H1 (cell line): ENCODE measurements at regions not wholly inside any gene's neighbourhood (a gene's known extent, or its start where the extent isn't known, plus 50 kb on each side); places are given as distances from the start of the nearest gene placed in this dataset.

Experiments used
- BRCA1 ChIP-seq: IDR thresholded peaks from 2 replicates; pipeline ENCODE4 v1.6.1; 2012; ENCODE audit warnings: low read depth, low read length, improper control_type of control experiment
- EZH2 ChIP-seq: fragments of 200-600 bp; sonication (generic); IDR thresholded peaks from 2 replicates; pipeline ENCODE4 v1.7.1; 2012; ENCODE audit warnings: low read depth, mild to moderate bottlenecking, moderate library complexity, low read length, inconsistent platforms; ENCODE audit not compliant: severe bottlenecking
- GABPA ChIP-seq: IDR thresholded peaks from 2 replicates; pipeline ENCODE4 v1.6.1; 2011; ENCODE audit warnings: mild to moderate bottlenecking, low read length, moderate library complexity, borderline replicate concordance; ENCODE audit not compliant: insufficient read depth
- SIX5 ChIP-seq: IDR thresholded peaks from 2 replicates; pipeline ENCODE4 v1.6.1; 2011; ENCODE audit warnings: mild to moderate bottlenecking, low read depth, low read length

DNA sequence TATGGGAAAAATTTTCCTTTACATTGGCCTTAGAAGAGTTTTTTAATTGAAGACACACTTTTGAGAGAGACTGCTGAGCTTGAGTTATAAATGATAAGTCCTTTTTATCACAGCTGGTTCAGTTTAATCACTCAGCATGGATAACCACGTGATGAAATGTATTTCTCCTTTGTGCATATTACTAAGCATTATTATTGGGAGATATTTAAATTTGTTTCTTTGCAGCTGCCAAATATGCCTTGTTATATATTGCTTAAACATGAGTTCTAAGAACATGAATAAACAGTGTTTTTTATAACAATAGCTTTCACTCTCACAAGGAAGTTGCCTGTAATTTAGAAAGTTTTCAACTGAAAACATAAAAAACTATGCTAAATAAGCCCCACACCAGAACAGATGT lies 293.5 kb upstream of the LRFN5 start (continued):
- TF ChIP-seq GABPA (no peak), BRCA1 (no peak), SIX5 (no peak), EZH2 (no peak)
- TF ChIP-seq, all 59 proteins: peak for 0
